ENCODE measurements at regions not wholly inside any gene's neighbourhood (a gene's known extent, or its start where the extent isn't known, plus 50 kb on each side); places are given as distances from the start of the nearest gene placed in this dataset.

DNA sequence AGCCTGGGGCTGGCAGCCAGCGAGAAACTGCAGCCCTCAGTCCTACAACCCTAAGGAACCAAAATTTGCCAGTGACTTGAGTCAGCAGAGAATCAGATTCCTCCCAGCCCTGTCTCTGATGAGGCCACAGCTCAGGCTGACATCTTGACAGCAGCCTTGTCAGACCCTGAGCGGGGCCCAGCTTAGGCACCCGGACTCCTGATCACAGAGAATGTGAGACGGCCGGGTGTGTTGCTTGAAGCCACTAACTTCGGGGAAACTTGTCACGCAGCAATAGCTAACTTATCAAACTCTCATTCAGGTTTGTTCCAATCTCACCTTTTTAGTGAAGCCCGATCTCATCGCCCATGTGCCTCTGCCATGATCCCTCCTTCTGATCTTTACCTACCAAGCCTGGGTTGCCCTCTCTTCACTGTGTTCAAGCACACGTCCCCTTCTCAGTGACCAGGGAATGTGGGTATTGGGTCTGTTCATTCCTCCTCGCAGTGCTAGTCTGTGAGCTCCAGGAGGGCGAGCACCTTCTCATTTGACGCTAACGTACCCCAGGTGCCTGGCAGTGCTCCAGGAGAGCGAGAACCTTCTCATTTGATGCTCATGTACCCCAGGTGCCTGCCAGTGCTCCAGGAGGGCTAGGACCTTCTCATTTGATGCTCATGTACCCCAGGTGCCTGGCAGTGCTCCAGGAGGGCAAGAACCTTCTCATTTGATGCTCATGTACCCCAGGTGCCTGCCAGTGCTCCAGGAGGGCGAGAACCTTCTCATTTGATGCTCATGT lies 280.7 kb downstream of the BRD1 start:
- no peaks in the 10 kb centered on the region for H3K36me3 Mint-ChIP-seq
- TF ChIP-seq CTCF (IDR thresholded peaks at IDR 0.05) = no peak
- no peaks in the 10 kb centered on the region for H3K27me3 Mint-ChIP-seq (ENCODE audit: low read depth in 2 of 2)

DNA sequence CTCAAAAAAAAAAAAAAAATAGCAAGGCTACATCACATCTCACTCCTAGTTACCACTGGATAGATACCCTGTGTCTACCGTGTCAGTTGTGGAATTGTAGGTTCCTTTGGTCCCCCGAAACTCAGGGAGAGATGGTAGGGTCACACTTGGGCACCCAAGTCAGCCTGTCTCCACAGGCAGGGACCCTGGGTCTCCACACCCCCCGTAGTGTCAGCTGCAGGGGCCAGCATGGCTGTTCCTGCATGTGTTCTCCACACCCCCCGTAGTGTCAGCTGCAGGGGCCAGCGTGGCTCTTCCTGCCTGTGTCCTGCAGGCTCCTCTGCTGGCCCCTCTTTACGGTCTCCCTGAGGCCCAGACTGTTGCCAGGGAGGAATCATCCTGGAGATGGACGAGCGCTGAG lies 282.1 kb downstream of the BRD1 start:
- intact Hi-C loops (cut with micrococcal nuclease) = no loop called here
- Mint-ChIP-seq H3K27ac (no peak overlapping the region), H3K36me3 (no peaks in the 10 kb centered on the region), H3K27me3 (ENCODE audit: low read depth in 2 of 2) (no peaks in the 10 kb centered on the region), H3K4me1 (peaks cover 4 to 28% of the 10 kb centered on the region in 2 donors), H3K9me3 (no peaks in the 10 kb centered on the region), H3K4me3 (no peak overlapping the region)
- DNase-seq = no peak
- Histone ChIP-seq H3K4me3 (ENCODE audit: low read length) (no peak overlapping the region), H3K27ac (ENCODE audit: low read length) (no peak overlapping the region), H3K27me3 (ENCODE audit: control insufficient read depth, insufficient read depth, low read length) (no peaks in the 10 kb centered on the region), H3K36me3 (ENCODE audit: control insufficient read depth, insufficient read depth, low read length) (no peaks in the 10 kb centered on the region), H3K9me3 (ENCODE audit: control insufficient read depth, insufficient read depth, low read length) (peaks cover under 1% of the 10 kb centered on the region), H3K4me1 (ENCODE audit: control insufficient read depth, insufficient read depth, low read length) (no peaks in the 10 kb centered on the region)
- no peak for ATAC-seq
- WGBS (ENCODE audit: insufficient coverage) = 84% methylated on average over 8 of the region's 8 CpGs
- TF ChIP-seq CTCF (IDR thresholded peaks at IDR 0.05) = no peak

More for the DNA sequence above, 280.7 kb downstream of the BRD1 start:
- no peak for ATAC-seq
- H3K27ac Mint-ChIP-seq = no peak overlapping the region
- no peak overlapping the region for H3K4me3 Mint-ChIP-seq
- H3K4me3 ChIP-seq (ENCODE audit: low read length) = no peak overlapping the region
- no peaks in the 10 kb centered on the region for H3K4me1 ChIP-seq (ENCODE audit: control insufficient read depth, insufficient read depth, low read length)
- no peak for DNase-seq
- 94% methylated on average over 16 of the region's 16 CpGs for WGBS (ENCODE audit: insufficient coverage)
- H3K27ac ChIP-seq (ENCODE audit: low read length) = no peak overlapping the region
- H3K9me3 Mint-ChIP-seq = no peaks in the 10 kb centered on the region
- H3K4me1 Mint-ChIP-seq = peaks cover 4 to 31% of the 10 kb centered on the region in 2 donors
- H3K27me3 ChIP-seq (ENCODE audit: control insufficient read depth, insufficient read depth, low read length) = no peaks in the 10 kb centered on the region
- intact Hi-C loops (cut with micrococcal nuclease) = no loop called here
- peaks cover 9% of the 10 kb centered on the region for H3K9me3 ChIP-seq (ENCODE audit: control insufficient read depth, insufficient read depth, low read length)
- no peaks in the 10 kb centered on the region for H3K36me3 ChIP-seq (ENCODE audit: control insufficient read depth, insufficient read depth, low read length)

GRCh38 chr22:49544286-49544685 lies 283.4 kb downstream of the BRD1 start:
- peaks cover 7 to 18% of the 10 kb centered on the region in 2 donors for H3K4me1 Mint-ChIP-seq
- DNase-seq (no peak), ATAC-seq (no peak)
- no peak overlapping the region for H3K4me3 Mint-ChIP-seq
- Histone ChIP-seq H3K36me3 (ENCODE audit: control insufficient read depth, insufficient read depth, low read length) (no peaks in the 10 kb centered on the region), H3K27me3 (ENCODE audit: control insufficient read depth, insufficient read depth, low read length) (no peaks in the 10 kb centered on the region), H3K9me3 (ENCODE audit: control insufficient read depth, insufficient read depth, low read length) (no peaks in the 10 kb centered on the region), H3K27ac (ENCODE audit: low read length) (no peak overlapping the region), H3K4me3 (ENCODE audit: low read length) (no peak overlapping the region), H3K4me1 (ENCODE audit: control insufficient read depth, insufficient read depth, low read length) (no peaks in the 10 kb centered on the region)
- no peaks in the 10 kb centered on the region for H3K36me3 Mint-ChIP-seq
- H3K27ac Mint-ChIP-seq = no peak overlapping the region
- TF ChIP-seq CTCF (IDR thresholded peaks at IDR 0.05) = no peak
- 93% methylated on average over 10 of the region's 10 CpGs for WGBS (ENCODE audit: insufficient coverage)
- H3K27me3 Mint-ChIP-seq (ENCODE audit: low read depth in 2 of 2) = no peaks in the 10 kb centered on the region
- no peaks in the 10 kb centered on the region for H3K9me3 Mint-ChIP-seq
- intact Hi-C loops (cut with micrococcal nuclease) = no loop called here

DNA sequence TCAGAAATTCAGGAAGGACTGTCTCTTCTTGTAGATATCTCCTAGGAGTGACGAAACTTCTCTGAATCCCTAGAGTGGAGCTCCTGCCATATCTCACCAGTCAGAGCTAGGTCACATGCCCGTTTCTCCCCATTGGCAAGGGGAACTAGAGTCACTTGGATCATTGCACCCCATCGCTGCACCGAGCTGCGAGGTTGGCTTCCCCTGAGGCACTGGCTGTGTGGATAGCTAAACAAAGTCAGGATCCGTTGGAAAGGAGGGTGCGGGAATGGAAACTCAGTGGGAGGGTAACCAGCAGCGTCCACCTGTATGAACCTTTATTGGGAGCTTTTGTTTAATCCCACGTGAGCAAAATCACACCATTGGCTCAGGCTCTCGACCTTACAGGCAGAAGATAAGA lies 283.8 kb downstream of the BRD1 start:
- Mint-ChIP-seq H3K27ac (no peak overlapping the region), H3K4me1 (peaks cover 11 to 22% of the 10 kb centered on the region in 2 donors), H3K9me3 (no peaks in the 10 kb centered on the region), H3K36me3 (no peaks in the 10 kb centered on the region), H3K27me3 (ENCODE audit: low read depth in 2 of 2) (no peaks in the 10 kb centered on the region), H3K4me3 (no peak overlapping the region)
- no peak overlapping the region for H3K4me3 ChIP-seq (ENCODE audit: low read length)
- H3K27ac ChIP-seq (ENCODE audit: low read length) = no peak overlapping the region
- H3K9me3 ChIP-seq (ENCODE audit: control insufficient read depth, insufficient read depth, low read length) = no peaks in the 10 kb centered on the region
- no peak for TF ChIP-seq CTCF (IDR thresholded peaks at IDR 0.05)
- intact Hi-C loops (cut with micrococcal nuclease) = no loop called here
- ATAC-seq = no peak
- H3K36me3 ChIP-seq (ENCODE audit: control insufficient read depth, insufficient read depth, low read length) = no peaks in the 10 kb centered on the region
- no peaks in the 10 kb centered on the region for H3K27me3 ChIP-seq (ENCODE audit: control insufficient read depth, insufficient read depth, low read length)
- DNase-seq = no peak
- 87% methylated on average over 10 of the region's 10 CpGs for WGBS (ENCODE audit: insufficient coverage)
- no peaks in the 10 kb centered on the region for H3K4me1 ChIP-seq (ENCODE audit: control insufficient read depth, insufficient read depth, low read length)
